ENCODE measurements at regions not wholly inside any gene's neighbourhood (a gene's known extent, or its start where the extent isn't known, plus 50 kb on each side); places are given as distances from the start of the nearest gene placed in this dataset.

DNA sequence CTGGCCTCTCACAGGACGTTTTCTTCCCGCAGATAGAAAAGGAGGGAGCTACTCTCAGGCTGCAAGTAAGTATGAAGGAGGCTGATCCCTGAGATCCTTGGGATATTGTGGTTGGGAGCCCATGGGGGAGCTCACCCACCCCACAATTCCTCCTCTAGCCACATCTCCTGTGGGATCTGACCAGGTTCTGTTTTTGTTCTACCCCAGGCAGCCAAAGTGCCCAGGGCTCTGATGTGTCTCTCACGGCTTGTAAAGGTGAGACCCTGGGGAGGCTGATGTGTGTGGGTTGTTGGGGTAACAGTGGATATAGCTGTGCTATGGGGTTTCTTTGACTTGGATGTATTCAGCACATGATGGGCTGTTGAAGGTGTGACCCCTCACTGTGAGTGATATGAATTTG, 52.0 kb upstream of the POLR1H start:
- no peaks in the 10 kb centered on the region for H4K20me1 ChIP-seq (ENCODE audit: insufficient read depth, poor library complexity, severe bottlenecking)
- H3K79me2 ChIP-seq: no peaks in the 10 kb centered on the region
- no peak overlapping the region for H3K4me3 ChIP-seq
- H3K36me3 ChIP-seq (replicated peaks; ENCODE audit: insufficient read depth, low read depth): no peaks in the 10 kb centered on the region
- TF ChIP-seq EZH2phosphoT487 (IDR thresholded peaks at IDR 0.05; ENCODE audit: low read depth, severe bottlenecking, unreplicated experiment) (no peak), EZH2 (IDR thresholded peaks at IDR 0.05; ENCODE audit: borderline replicate concordance) (no peak)
- TF ChIP-seq, protein P1, sequence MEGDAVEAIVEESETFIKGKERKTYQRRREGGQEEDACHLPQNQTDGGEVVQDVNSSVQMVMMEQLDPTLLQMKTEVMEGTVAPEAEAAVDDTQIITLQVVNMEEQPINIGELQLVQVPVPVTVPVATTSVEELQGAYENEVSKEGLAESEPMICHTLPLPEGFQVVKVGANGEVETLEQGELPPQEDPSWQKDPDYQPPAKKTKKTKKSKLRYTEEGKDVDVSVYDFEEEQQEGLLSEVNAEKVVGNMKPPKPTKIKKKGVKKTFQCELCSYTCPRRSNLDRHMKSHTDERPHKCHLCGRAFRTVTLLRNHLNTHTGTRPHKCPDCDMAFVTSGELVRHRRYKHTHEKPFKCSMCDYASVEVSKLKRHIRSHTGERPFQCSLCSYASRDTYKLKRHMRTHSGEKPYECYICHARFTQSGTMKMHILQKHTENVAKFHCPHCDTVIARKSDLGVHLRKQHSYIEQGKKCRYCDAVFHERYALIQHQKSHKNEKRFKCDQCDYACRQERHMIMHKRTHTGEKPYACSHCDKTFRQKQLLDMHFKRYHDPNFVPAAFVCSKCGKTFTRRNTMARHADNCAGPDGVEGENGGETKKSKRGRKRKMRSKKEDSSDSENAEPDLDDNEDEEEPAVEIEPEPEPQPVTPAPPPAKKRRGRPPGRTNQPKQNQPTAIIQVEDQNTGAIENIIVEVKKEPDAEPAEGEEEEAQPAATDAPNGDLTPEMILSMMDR (IDR thresholded peaks at IDR 0.05; ENCODE audit: poor library complexity): no peak
- no peak overlapping the region for H3K4me2 ChIP-seq
- DNase-seq (ENCODE audit: low spot score): no peak
- H3K9me2 ChIP-seq (replicated peaks; ENCODE audit: insufficient read depth): no peaks in the 10 kb centered on the region
- H3K4me1 ChIP-seq (ENCODE audit: insufficient read depth): peaks cover 15% of the 10 kb centered on the region
- no peak overlapping the region for H3K27ac ChIP-seq
- no peak overlapping the region for H2AFZ ChIP-seq
- 95% methylated on average over 3 of the region's 3 CpGs for WGBS (ENCODE audit: low lambda C conversion rate, missing lambda C conversion rate)
- H3K9me3 ChIP-seq (ENCODE audit: low read depth): no peaks in the 10 kb centered on the region
- peaks cover 52% of the 10 kb centered on the region for H3K27me3 ChIP-seq
